GM12878 (cell line): ENCODE measurements at regions not wholly inside any gene's neighbourhood (a gene's known extent, or its start where the extent isn't known, plus 50 kb on each side); places are given as distances from the start of the nearest gene placed in this dataset.

Source experiments
- ATAC-seq: fragments of 200-7000 bp; cut with Tn5 transposase; 3 replicates; pipeline ENCODE4 v1.9.1; 2020; ENCODE audit warnings: mild to moderate bottlenecking, moderate library complexity
- BruUV-seq: library from RNA; stranded (reverse); fragments of 400-500 nt; replicated peaks from 2 replicates; lab custom pipeline; 2021; lab: Mats Ljungman, UMichigan
- CTCF ChIA-PET: fragments of 300-600 bp; sonication (Branson Sonifier 250); formaldehyde crosslinking; extraction: SDS; loops from one replicate; lab custom pipeline; 2021; ENCODE audit warnings: inconsistent platforms; lab: Yijun Ruan, JAX
- POLR2A ChIA-PET: fragments of 350-600 bp; formaldehyde crosslinking; extraction: SDS; loops from one replicate; lab custom pipeline; 2021; ENCODE audit warnings: inconsistent platforms; lab: Charles Lee
- RAD21 ChIA-PET: fragments of 300-600 bp; sonication (Branson Sonifier 250); formaldehyde crosslinking; loops from one replicate; lab custom pipeline; 2023; ENCODE audit warnings: antibody characterized with exemption; ENCODE audit not compliant: unreplicated experiment; lab: Charles Lee
- SMC1A ChIA-PET: fragments of 300-600 bp; sonication (Branson Sonifier 250); formaldehyde crosslinking; loops from one replicate; lab custom pipeline; 2023; ENCODE audit not compliant: unreplicated experiment, uncharacterized antibody; lab: Charles Lee
- DNase-seq: peaks from one replicate; pipeline ENCODE4 v3.0.0-alpha.2; 2011; ENCODE audit warnings: low read depth, low spot score
- FAIRE-seq: peaks from 3 replicates; lab custom pipeline; 2011; peaks lifted over from hg19 to GRCh38; lab: Jason Lieb, UNC
- H2AFZ ChIP-seq: 2 replicates; pipeline ENCODE4 v1.6.0; 2011; ENCODE audit warnings: low read depth, low read length, control low read depth; ENCODE audit not compliant: control insufficient read depth
- H3K27ac ChIP-seq: 2 replicates; pipeline ENCODE4 v1.5.1; 2011; ENCODE audit warnings: control low read depth; ENCODE audit not compliant: control insufficient read depth, insufficient read depth
- H3K27me3 ChIP-seq, 2 experiments: replicated peaks in 1 of 2; 2 replicates each; pipeline versions ENCODE4 v1.6.0 to v1.6.1; 2011; ENCODE audit warnings: low read length in 1 of 2; ENCODE audit not compliant: control insufficient read depth in 2 of 2, insufficient read depth in 2 of 2
- H3K36me3 ChIP-seq, 2 experiments: 2 replicates each; pipeline ENCODE4 v1.5.1; 2011; ENCODE audit warnings: low read length in 1 of 2; ENCODE audit not compliant: control insufficient read depth in 2 of 2, insufficient read depth in 2 of 2
- H3K4me1 ChIP-seq: 2 replicates; pipeline ENCODE4 v1.6.1; 2011; ENCODE audit warnings: mild to moderate bottlenecking, low read length, moderate library complexity, mixed read lengths; ENCODE audit not compliant: control insufficient read depth, insufficient read depth
- H3K4me2 ChIP-seq: 2 replicates; pipeline ENCODE4 v1.6.0; 2011; ENCODE audit warnings: control low read depth; ENCODE audit not compliant: control insufficient read depth, insufficient read depth
- H3K4me3 ChIP-seq: fragments of 200-600 bp; sonication (generic); 2 replicates; pipeline ENCODE4 v1.5.1; 2016
- H3K79me2 ChIP-seq: 2 replicates; pipeline ENCODE4 v1.6.0; 2011; ENCODE audit warnings: low read length; ENCODE audit not compliant: control insufficient read depth, insufficient read depth
- H3K9ac ChIP-seq: 2 replicates; pipeline ENCODE4 v1.8.0; 2011; ENCODE audit warnings: low read length, control low read depth, mixed read lengths; ENCODE audit not compliant: control insufficient read depth, insufficient read depth
- H3K9me3 ChIP-seq: replicated peaks from 3 replicates; pipeline ENCODE4 v1.5.1; 2011; ENCODE audit warnings: mild to moderate bottlenecking, low read length; ENCODE audit not compliant: control insufficient read depth, insufficient read depth
- H4K20me1 ChIP-seq: 2 replicates; pipeline ENCODE4 v1.6.0; 2011; ENCODE audit not compliant: control insufficient read depth, insufficient read depth
- CEBPZ ChIP-seq: fragments of 150-350 bp; IDR thresholded peaks from 2 replicates; pipeline ENCODE4 v1.6.1; 2016; ENCODE audit warnings: low read depth, low read length
- PAX8 ChIP-seq: fragments of 450-650 bp; IDR thresholded peaks from 2 replicates; pipeline ENCODE4 v1.6.1; 2017; ENCODE audit warnings: mild to moderate bottlenecking, moderate library complexity
- SIX5 ChIP-seq: IDR thresholded peaks from 2 replicates; pipeline ENCODE4 v1.6.1; 2011; ENCODE audit warnings: mild to moderate bottlenecking, low read depth, low read length, moderate library complexity; ENCODE audit not compliant: severe bottlenecking
- USF2 ChIP-seq: IDR thresholded peaks from 2 replicates; pipeline ENCODE4 v1.6.1; 2011; ENCODE audit warnings: low read depth, low read length, improper control_type of control experiment, borderline replicate concordance
- ZNF592 ChIP-seq: fragments of 450-650 bp; IDR thresholded peaks from 2 replicates; pipeline ENCODE4 v1.6.1; 2017; ENCODE audit warnings: mild to moderate bottlenecking, moderate library complexity
- WGBS: methylation state at CpG from one replicate; pipeline ENCODE4 v1.1.6; 2016; ENCODE audit warnings: low lambda C conversion rate; ENCODE audit not compliant: insufficient replicate concordance, insufficient coverage; ENCODE audit errors: missing lambda C conversion rate; 5-methylcytosine and 5-hydroxymethylcytosine counted together
- in situ Hi-C: fragments of 300-500 bp; cut with MboI; formaldehyde crosslinking; loops from 9 replicates; pipeline ENCODE4 v1.14.3; 2018; ENCODE audit warnings: mixed read lengths
- intact Hi-C: fragments of 100-400 bp; cut with micrococcal nuclease; formaldehyde crosslinking; loops from one replicate; pipeline ENCODE4 v1.14.2; 2022; ENCODE audit not compliant: unreplicated experiment

GRCh38 chr20:24086121-24086520 lies 97.5 kb upstream of the GGTLC1 start:
- Histone ChIP-seq H3K79me2 (no peaks in the 10 kb centered on the region), H4K20me1 (no peaks in the 10 kb centered on the region), H3K27me3 (no peaks in the 10 kb centered on the region; a peak in 1 of 4 replicates), H2AFZ (no peak overlapping the region), H3K4me3 (no peak overlapping the region), H3K36me3 (no peaks in the 10 kb centered on the region), H3K27ac (no peak overlapping the region), H3K9me3 (no peaks in the 10 kb centered on the region), H3K9ac (no peak overlapping the region), H3K4me1 (no peaks in the 10 kb centered on the region), H3K4me2 (no peak overlapping the region)
- CTCF ChIA-PET = no interaction called here
- in situ Hi-C loops (no loop called here), intact Hi-C loops (no loop called here)
- RAD21 ChIA-PET = no interaction called here
- 32% methylated on average over 5 of the region's 5 CpGs for WGBS
- FAIRE-seq (no peak), DNase-seq (no peak), ATAC-seq (no peak)
- TF ChIP-seq CEBPZ (no peak), PAX8 (no peak), ZNF592 (no peak), USF2 (no peak), SIX5 (no peak)
- SMC1A ChIA-PET = no interaction called here
- POLR2A ChIA-PET = no interaction called here
- no TSS peak for BruUV-seq
